Gastrocnemius medialis (tissue), 4 donors: ENCODE measurements at regions not wholly inside any gene's neighbourhood (a gene's known extent, or its start where the extent isn't known, plus 50 kb on each side); places are given as distances from the start of the nearest gene placed in this dataset.

Experiments
- ATAC-seq, 2 donors: fragments of 150-250 bp; one replicate each; pipeline ENCODE4 v1.9.1; 2016
- DNase-seq, 2 donors: peaks; one replicate each; pipeline ENCODE4 v3.0.0-alpha.2; 2019
- H3K27ac ChIP-seq, 4 donors: fragments of 200-600 bp; sonication (generic); 1 replicate in 1 of 4; 2 replicates in 3 of 4; pipeline ENCODE4 v1.5.1; 2016 to 2018; ENCODE audit warnings: mild to moderate bottlenecking in 2 of 4, moderate library complexity in 1 of 4
- H3K27me3 ChIP-seq, 3 donors: fragments of 200-600 bp; sonication (generic) in 2 of 3; 1 replicate in 1 of 3; 2 replicates in 2 of 3; pipeline versions ENCODE4 v1.5.1 to v1.6.0; 2016 to 2019; ENCODE audit warnings: mild to moderate bottlenecking in 1 of 3, moderate library complexity in 1 of 3
- H3K36me3 ChIP-seq, 2 donors: fragments of 200-600 bp; sonication (generic) in 1 of 2; one replicate each; pipeline ENCODE4 v1.5.1; 2017 to 2018
- H3K4me1 ChIP-seq, 2 donors: fragments of 200-600 bp; sonication (generic) in 1 of 2; one replicate each; pipeline ENCODE4 v1.5.1; 2016 to 2017; ENCODE audit warnings: mild to moderate bottlenecking in 2 of 2
- H3K4me3 ChIP-seq, 4 donors: fragments of 200-600 bp; sonication (generic) in 3 of 4; 1 replicate in 1 of 4; 2 replicates in 3 of 4; pipeline ENCODE4 v1.5.1; 2016 to 2019; ENCODE audit warnings: mild to moderate bottlenecking in 2 of 4
- H3K9me3 ChIP-seq, 3 donors: fragments of 200-600 bp; sonication (generic) in 2 of 3; 1 replicate in 1 of 3; 2 replicates in 2 of 3; pipeline ENCODE4 v1.5.1; 2016 to 2019
- POLR2A ChIP-seq, 2 donors: fragments of 450-650 bp; IDR thresholded peaks; one replicate each; pipeline ENCODE4 v1.6.1; 2017; ENCODE audit warnings: antibody characterized with exemption in 2 of 2, mild to moderate bottlenecking in 2 of 2, moderate library complexity in 2 of 2
- in situ Hi-C, 4 donors: fragments of 200-750 bp; cut with MboI; loops; one replicate each; pipeline versions ENCODE4 v1.15.0 to v1.8.0; 2017; ENCODE audit warnings: low sequenced_read_pairs in 4 of 4
- intact Hi-C: fragments of 100-400 bp; cut with DNase I; formaldehyde crosslinking; loops from one replicate; pipeline ENCODE4 v1.15.1; 2023; ENCODE audit warnings: low total_unique reads
- TF ChIP-seq, protein P1 (sequence below), 5 experiments: fragments of 450-650 bp in 3 of 5; fragments of 200-600 bp in 2 of 5; sonication (generic) in 2 of 5; IDR thresholded peaks in 4 of 5; conservative IDR thresholded peaks in 1 of 5; 1 replicate in 4 of 5; 2 replicates in 1 of 5; pipeline ENCODE4 v1.5.1; 2016 to 2019; ENCODE audit warnings: antibody characterized with exemption in 5 of 5, mild to moderate bottlenecking in 3 of 5, moderate library complexity in 3 of 5

- no peak overlapping the region for H3K27ac ChIP-seq
- no peaks in the 10 kb centered on the region for H3K4me1 ChIP-seq
- H3K4me3 ChIP-seq, result no peak overlapping the region
- in situ Hi-C loops (no loop called here), intact Hi-C loops (no loop called here)
- ATAC-seq, result no peak
- no peaks in the 10 kb centered on the region for H3K9me3 ChIP-seq
- no peak for TF ChIP-seq POLR2A (IDR thresholded peaks at IDR 0.05)
- TF ChIP-seq, protein P1, sequence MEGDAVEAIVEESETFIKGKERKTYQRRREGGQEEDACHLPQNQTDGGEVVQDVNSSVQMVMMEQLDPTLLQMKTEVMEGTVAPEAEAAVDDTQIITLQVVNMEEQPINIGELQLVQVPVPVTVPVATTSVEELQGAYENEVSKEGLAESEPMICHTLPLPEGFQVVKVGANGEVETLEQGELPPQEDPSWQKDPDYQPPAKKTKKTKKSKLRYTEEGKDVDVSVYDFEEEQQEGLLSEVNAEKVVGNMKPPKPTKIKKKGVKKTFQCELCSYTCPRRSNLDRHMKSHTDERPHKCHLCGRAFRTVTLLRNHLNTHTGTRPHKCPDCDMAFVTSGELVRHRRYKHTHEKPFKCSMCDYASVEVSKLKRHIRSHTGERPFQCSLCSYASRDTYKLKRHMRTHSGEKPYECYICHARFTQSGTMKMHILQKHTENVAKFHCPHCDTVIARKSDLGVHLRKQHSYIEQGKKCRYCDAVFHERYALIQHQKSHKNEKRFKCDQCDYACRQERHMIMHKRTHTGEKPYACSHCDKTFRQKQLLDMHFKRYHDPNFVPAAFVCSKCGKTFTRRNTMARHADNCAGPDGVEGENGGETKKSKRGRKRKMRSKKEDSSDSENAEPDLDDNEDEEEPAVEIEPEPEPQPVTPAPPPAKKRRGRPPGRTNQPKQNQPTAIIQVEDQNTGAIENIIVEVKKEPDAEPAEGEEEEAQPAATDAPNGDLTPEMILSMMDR (IDR thresholded peaks at IDR 0.05 in 4 of 5, conservative IDR thresholded peaks at IDR 0.05 in 1 of 5), result no peak
- H3K27me3 ChIP-seq, result no peaks in the 10 kb centered on the region
- DNase-seq, result no peak
- no peaks in the 10 kb centered on the region for H3K36me3 ChIP-seq
These were observed 312.1 kb upstream of the MAN1A1 start for GRCh38 chr6:119661628-119662027.

- intact Hi-C loops, result no loop called here
- Histone ChIP-seq H3K9me3 (no peaks in the 10 kb centered on the region), H3K4me1 (no peaks in the 10 kb centered on the region), H3K27ac (no peak overlapping the region), H3K4me3 (no peak overlapping the region), H3K27me3 (no peaks in the 10 kb centered on the region), H3K36me3 (no peaks in the 10 kb centered on the region)
- DNase-seq (no peak), ATAC-seq (no peak)
- in situ Hi-C loops, result no loop called here
- TF ChIP-seq, protein P1 (IDR thresholded peaks at IDR 0.05 in 4 of 5, conservative IDR thresholded peaks at IDR 0.05 in 1 of 5), result no peak
- no peak for TF ChIP-seq POLR2A (IDR thresholded peaks at IDR 0.05)
These were observed 311.5 kb upstream of the MAN1A1 start for GRCh38 chr6:119661078-119661477.

DNA sequence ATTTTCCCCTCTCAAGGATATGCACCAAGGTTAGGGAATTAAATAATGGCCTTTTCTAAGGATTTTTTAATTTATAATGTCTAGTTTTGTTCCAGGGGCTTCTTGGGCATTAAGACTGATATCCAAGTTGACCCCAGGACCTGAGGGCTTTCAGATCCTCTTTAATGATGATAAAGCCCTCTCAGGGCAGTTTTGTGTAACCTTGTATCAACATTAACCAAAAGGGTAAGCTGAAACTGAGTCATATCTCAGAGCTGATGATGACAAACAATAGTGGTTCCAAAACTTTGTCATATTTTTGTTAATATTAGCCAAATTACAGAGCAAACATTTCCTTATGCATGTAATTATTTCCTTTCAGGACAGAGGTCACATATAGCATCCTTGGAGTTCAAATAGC is 309.4 kb upstream of the MAN1A1 start:
- TF ChIP-seq POLR2A (IDR thresholded peaks at IDR 0.05), result no peak
- TF ChIP-seq, protein P1 (IDR thresholded peaks at IDR 0.05 in 4 of 5, conservative IDR thresholded peaks at IDR 0.05 in 1 of 5), result no peak
- ATAC-seq (no peak), DNase-seq (no peak)
- Histone ChIP-seq H3K36me3 (no peaks in the 10 kb centered on the region), H3K4me3 (no peak overlapping the region), H3K4me1 (no peaks in the 10 kb centered on the region), H3K27me3 (no peaks in the 10 kb centered on the region), H3K27ac (no peak overlapping the region), H3K9me3 (no peaks in the 10 kb centered on the region)
- in situ Hi-C loops (no loop called here), intact Hi-C loops (no loop called here)

- intact Hi-C loops, result no loop called here
- H3K4me3 ChIP-seq, result no peak overlapping the region
- in situ Hi-C loops, result no loop called here
- no peaks in the 10 kb centered on the region for H3K4me1 ChIP-seq
- TF ChIP-seq, protein P1 (IDR thresholded peaks at IDR 0.05 in 4 of 5, conservative IDR thresholded peaks at IDR 0.05 in 1 of 5), result no peak
- TF ChIP-seq POLR2A (IDR thresholded peaks at IDR 0.05), result no peak
- no peak overlapping the region for H3K27ac ChIP-seq
- no peaks in the 10 kb centered on the region for H3K36me3 ChIP-seq
- no peaks in the 10 kb centered on the region for H3K9me3 ChIP-seq
- ATAC-seq (no peak), DNase-seq (no peak)
- H3K27me3 ChIP-seq, result no peaks in the 10 kb centered on the region
These were observed 305.6 kb upstream of the MAN1A1 start for GRCh38 chr6:119655124-119655523.

GRCh38 chr6:119653329-119653728 is 303.8 kb upstream of the MAN1A1 start:
- Histone ChIP-seq H3K4me3 (no peak overlapping the region), H3K4me1 (no peaks in the 10 kb centered on the region), H3K27ac (no peak overlapping the region), H3K27me3 (no peaks in the 10 kb centered on the region), H3K9me3 (no peaks in the 10 kb centered on the region), H3K36me3 (no peaks in the 10 kb centered on the region)
- DNase-seq (no peak), ATAC-seq (no peak)
- in situ Hi-C loops (no loop called here), intact Hi-C loops (no loop called here)
- TF ChIP-seq, protein P1 (IDR thresholded peaks at IDR 0.05 in 4 of 5, conservative IDR thresholded peaks at IDR 0.05 in 1 of 5), result no peak
- TF ChIP-seq POLR2A (IDR thresholded peaks at IDR 0.05), result no peak
